HG02759 (cell line): ENCODE measurements at regions not wholly inside any gene's neighbourhood (a gene's known extent, or its start where the extent isn't known, plus 50 kb on each side); places are given as distances from the start of the nearest gene placed in this dataset.
"Not testable (repeated sequence)": the region's sequence is repeated elsewhere in the genome, so short reads cannot be mapped to it uniquely, and the experiment has no call there.

Experiments
- ATAC-seq: cut with Tn5 transposase; IDR thresholded peaks from one replicate; pipeline ENCODE4 v1.9.1; 2021; ENCODE audit warnings: mild to moderate bottlenecking, moderate library complexity; ENCODE audit not compliant: unreplicated experiment

DNA sequence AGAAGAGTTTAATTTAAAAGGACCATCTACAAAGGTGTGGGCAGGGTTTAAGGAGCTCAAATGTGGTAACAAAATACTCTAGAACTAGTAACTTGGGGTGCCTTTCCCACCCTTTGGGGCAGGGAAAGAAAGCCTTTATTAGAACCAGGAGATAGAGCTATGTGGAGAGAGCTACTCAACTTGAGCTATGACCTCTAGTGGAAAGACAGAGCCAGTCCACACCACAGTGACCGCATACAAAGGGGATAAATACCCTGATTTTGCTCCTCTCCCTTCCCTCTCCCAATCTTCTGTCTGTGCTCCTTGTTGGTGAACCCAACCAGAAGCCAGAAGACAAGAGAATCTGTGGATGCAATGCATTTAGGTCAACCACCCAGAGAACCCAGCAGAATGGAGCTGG lies 54.4 kb upstream of the JAK1 start:
- no peak for ATAC-seq

DNA sequence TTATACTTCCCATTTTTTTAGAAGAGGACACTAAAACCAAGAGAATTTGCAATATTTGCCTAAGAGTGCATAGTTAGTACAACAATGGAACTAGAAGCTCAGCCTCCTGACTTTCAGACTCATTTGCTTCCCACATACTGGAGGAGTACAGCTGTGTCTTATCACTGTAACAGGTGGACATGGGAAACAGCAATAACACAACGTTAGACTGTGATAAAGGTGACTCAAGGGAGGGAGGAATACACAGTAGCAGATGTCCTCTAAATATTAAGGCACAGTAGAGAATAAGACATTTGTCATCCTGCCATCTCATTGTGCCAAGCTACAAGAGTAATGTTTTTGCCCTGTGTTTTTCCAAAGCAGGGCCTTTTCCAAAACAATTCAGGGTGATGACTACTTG lies 55.4 kb upstream of the JAK1 start:
- ATAC-seq, result no peak

DNA sequence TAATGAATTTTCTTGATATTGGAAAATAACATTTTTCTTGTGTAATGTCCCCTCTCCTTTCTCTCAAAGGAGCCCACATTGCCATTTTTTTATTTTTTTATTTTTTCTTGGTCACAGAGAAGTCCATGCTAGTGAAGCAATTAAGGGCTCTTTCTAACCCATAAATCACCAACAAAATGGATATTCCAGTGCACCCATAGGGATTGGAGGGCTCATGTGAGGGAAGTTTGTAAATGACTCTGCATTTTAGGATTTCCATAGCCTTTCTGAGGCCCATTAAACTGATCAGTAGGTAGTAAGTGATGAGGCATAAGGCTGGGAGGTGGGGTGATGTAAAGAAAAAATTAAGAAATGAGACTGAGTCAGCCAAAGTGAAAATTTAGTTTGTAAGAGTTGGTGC lies 55.9 kb upstream of the JAK1 start:
- ATAC-seq, result no peak

DNA sequence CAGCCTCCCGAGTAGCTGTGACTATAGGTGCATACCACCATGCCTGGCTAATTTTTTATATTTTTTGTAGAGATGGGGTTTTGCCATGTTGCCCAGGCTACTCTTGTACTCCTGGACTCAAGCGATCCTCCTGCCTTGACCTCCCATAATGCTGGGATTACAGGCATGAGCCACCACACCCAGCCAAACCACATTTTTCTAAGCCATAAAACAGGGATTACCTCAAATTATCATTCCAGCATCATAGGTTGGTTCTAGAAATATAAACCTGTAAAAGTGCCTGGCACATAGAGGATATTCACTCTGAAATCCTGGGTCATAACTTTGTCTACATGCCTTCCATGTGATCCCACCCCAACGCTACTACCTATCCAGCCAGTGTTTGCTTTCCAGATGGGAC lies 59.4 kb upstream of the JAK1 start:
- no peak for ATAC-seq

DNA sequence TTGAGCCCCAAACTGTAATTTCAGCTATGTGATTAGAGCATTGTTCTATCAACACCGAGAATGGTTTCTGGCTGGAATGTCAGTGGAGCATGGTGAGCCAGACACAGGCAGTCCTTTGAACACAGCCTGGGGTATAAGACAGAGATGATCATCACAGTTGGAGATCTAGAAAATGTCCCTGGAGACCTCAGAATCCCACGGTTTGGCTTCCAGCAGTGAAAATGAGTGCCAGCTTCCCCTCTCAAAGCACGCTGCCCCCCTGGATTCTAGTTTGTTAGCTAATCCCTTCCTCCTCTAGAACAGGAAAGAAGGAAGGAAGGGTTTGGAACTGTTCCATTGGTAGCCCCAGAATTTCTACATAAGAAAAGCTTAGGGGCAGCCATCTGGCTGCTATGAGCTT lies 59.9 kb upstream of the JAK1 start:
- ATAC-seq, result no peak

DNA sequence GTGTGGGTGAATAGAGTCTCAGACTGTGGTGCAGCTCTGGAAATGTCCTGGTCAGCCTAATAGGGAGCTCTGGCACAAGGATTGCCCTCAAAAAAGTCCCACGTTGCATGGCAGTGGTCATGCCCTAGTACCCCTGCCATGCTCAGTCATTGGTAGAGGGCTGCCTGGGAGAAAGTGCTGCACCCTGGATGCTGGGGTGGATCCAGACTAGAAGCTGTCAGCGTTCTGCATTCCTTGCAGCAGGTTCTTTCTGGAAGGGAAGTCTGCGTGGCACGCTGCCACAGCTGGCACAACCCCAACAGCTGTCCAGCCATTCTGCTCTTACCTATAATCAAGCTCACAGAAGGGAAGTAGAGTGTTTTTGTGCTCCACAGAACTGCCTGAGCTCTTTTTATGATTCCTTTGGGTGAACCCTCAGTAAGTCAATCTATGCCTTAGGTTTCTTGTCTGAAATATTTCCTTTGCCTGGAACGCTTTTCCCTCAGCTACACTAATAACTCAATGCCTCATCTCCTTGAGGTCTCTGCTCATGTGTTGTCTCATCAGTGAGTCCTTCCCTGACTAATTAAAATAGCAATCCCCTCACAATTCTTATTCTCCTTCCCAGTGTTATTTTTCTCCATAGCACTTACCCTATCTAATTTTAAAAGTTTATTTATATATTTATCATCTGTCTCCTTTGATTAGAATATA lies 61.5 kb upstream of the JAK1 start:
- ATAC-seq, result no peak

DNA sequence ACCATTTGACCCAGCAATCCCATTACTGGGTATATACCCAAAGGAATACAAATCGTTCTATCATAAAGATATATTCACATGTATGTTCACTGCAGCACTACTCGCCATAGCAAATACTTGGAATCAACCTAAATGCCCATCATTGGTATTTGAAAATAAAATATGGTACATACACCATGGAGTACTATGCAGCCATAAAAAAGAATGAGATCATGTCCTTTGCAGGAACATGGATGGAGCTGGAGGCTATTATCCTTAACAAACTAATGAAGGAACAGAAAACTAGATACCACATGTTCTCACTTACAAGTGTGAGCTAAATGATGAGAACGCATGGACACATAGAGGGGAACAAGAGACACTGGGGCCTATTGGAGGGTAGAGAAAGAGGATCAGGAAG lies 63.1 kb upstream of the JAK1 start:
- not testable (repeated sequence) for ATAC-seq

DNA sequence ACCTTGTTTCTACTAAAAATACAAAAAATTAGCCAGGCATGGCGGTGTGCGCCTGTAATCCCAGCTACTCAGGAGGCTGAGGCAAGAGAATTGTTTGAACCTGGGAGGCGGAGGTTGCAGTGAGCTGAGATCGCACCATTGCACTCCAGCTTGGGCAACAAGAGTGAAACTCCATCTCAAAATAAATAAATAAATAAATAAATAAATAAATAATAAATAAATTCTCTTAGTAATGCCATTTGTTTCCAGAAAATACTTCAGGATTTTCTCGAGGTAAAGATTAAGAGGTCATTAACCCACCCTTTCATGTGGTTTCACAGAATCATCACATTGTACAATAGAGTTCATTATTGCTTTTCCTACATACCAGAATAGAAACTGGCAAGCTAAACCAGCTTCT lies 68.5 kb upstream of the JAK1 start:
- ATAC-seq, result not testable (repeated sequence)

DNA sequence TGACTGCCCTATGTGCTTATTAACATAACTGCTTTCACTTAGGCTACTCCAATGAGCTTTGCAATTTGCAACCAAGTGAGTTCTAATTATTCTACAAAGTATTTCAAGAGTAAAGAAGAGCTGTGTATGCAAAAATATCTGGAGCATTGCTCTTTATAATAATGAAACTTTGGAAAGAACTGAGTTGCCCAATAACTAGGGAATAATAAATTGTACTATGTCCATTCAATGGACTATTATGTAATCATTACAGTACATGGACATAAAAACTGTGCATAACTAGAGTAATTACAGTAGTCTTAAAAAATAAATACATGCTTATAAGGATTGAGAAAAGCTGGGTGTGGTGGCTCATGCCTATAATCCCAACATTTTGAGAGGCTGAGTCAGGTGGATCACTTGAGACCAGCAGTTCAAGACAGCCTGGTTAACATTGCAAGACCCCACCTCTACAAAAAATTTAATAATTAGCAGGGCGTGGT lies 70.3 kb upstream of the JAK1 start:
- ATAC-seq, result no peak

DNA sequence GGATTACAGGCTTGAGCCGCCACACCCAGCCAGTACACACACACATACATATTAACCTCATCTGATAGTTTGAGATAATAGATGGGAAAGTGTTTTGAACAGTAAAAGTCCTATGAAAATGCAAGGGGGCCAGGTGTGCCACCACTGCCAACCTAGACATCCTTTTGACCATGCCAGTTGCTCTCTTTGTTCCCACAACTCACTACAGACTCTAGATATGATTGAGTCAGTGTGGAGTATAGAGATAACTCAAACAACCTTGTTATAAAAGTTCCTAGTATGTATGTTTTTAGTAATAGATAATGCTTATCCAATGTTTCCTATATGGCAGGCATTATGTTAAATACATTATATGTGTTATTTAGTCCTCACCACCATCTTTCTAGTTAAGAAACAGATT lies 72.7 kb upstream of the JAK1 start:
- no peak for ATAC-seq

DNA sequence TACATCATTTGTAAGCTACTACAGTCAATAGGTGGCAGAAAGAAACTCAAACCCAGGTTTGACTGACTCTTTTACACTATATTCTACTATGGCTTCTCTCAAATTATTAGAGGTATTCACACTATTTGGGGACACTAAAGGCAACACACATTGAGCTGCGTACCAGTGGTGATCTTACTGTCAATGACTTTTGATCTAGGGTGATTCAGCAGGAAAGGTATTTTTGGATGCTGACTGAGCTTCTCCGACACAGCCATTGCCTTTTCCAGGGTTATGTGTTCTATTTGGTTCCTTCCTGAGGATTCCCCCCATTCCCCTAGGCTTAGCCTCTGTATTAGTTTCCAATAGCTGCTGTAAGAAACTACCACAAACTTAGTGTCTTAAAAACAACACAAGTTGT lies 73.2 kb upstream of the JAK1 start:
- ATAC-seq, result no peak

DNA sequence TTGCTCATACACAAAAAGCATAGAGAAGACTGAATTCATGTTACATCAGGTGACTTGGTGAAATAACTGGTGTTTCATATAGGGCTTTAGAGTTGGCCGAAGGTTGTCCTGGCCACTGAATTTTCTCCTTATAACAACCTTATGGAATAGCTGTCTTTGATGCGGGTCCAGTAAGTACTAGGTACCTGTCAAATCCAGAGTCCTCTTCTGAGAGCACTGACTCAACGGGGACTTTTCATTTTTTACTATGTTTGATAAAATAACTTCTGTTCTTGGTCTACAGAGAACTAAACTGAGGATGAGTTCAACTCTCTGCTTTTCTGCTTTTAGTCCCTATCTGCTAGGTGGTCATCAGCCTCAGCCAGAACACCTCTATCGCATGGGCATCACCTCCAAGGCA lies 76.1 kb upstream of the JAK1 start:
- ATAC-seq, result no peak

DNA sequence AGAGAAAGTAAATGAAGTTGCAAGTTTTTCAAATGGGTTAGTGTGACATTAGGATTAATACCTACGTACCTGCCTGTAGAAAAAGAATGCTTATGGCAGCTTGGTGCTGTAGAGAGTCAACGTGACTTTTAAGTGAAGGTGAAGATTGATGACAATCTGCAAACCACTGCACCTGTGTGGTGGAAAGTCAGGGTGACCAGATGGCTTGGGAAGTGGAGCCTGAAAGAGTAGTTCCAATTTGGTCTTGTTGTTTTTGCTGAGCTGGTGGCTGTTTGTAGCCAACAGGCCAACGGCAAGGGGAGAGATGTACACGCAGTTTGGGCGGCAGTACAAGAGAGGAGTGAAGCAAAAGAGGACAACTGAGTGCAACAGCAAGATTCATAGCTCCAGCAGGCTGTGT lies 78.1 kb upstream of the JAK1 start:
- ATAC-seq, result no peak

DNA sequence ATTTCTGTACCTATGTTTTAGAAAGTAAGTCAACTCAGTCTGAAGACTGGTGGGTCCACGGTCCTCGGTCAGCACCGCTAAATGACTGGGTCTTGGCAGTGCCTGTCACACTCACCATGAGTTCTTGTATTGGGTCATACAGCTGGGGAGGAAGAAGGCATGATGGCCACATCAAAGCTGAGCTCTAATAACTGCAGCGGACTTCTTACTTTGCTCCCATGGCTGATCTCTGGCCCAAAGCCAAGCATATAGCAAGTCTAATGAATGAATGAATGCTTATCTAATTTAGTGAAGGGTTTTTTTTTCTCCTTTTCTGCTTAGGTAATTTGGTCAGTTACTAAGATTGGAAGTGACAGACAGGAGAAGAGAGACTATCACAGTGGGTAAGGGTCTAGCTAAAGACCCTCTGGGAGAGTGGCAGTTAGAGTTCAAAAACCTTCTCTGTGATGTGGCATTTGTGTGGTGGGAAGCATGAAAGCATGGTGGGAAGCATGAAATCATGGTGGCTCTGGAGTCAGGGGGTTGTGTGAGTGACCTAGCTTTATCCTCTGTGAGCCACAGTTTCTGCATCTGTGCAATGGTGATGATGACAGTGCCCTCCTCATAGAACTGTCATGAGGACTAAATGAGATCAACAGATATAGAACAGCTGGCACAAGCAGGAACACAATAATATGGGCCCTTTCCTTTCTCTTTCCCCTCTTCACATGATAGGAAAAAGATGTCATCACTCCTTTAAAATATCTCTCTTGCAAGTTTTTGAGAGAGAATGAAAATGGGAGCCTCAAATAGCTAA lies 78.9 kb upstream of the JAK1 start:
- no peak for ATAC-seq

DNA sequence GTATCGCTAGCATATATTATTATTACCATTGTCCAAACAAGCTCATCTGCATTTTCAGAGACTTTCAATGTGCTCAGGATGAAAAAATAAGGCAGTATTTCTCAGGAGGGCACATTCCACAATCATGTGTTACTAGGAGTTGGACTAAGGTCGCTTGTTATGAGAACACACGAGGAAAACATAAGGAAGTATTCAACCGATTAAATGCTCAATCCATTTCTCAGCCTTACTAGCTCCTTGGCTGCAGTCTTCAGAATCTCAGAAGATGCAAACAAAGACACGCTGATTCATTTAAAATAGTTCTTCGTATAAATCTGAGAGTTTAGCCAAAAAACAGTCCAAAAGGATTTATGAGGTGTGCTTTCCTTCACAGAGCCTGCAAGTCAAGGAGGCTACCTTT lies 82.0 kb upstream of the JAK1 start:
- ATAC-seq, result no peak

DNA sequence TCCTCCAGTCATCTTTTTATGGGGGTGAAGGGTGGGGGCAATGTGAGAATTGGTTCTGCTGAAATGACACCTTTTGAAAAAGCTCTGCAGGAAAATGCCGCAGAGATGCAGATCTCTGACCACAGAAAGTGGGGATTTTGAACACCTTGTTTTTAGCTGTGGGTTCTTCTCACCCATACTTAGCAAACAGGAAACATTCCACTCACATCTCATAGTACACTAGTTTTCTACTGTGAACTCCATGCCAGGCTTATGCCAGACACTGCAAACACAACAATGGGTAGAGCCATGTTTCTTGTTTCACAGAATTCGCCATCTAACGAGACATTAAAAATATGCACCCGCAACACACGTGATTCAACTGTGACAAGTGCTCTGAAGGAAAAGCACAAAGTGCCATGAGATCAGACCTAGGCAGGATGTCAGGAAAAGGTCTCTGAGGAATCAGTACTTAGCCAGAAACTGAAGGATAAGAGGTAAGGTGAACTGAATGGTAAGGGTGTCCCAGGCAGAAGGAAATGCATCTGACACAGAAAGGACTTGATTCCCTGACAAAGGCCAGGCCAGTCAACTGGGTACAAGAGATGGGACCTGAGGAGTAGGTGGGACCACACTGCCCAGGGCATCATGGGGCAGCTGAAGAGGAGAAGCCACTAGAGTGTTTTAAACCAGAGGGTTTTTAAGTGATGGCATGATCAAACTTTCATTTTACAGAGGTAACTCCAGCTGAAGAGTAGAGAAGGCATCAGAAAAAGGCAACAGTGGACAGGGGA lies 83.8 kb upstream of the JAK1 start:
- no peak for ATAC-seq

DNA sequence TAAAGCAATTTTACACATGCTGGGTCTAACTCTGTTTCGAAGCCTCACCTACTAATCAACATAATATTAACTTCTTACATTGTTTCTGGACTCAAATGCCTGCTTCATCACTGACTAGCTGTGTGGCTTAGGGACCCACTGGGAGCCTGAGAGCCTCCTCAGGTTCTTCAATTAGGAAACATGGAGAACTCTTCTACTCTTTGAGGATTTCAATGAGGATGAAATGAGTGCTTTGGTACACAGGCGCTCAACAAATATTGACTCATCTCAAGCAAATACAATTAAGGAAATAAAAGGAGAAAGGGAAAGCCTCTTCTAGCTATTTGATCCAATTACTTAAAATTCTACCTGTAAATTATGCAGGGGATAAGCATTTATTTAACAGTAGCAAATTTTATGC lies 84.4 kb upstream of the JAK1 start:
- ATAC-seq, result no peak

DNA sequence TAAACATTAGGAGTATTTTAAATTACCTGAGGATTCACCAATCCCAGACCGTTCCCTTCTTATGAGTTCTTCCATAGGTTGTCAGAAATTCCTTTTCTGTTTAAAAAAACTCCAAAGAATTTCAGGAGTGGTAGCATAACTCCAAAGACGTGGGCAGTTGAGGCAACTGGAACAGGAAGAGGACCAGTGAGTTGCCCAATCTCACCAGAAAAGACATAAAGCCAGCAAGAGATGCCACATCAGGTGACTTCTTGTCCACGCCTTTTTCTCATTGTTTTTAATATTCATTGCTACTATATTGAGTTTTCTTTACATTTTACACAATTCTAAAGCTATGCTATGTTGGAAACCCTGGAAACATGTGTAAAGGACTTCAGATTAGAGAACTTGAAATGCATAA lies 88.1 kb upstream of the JAK1 start:
- ATAC-seq, result no peak

DNA sequence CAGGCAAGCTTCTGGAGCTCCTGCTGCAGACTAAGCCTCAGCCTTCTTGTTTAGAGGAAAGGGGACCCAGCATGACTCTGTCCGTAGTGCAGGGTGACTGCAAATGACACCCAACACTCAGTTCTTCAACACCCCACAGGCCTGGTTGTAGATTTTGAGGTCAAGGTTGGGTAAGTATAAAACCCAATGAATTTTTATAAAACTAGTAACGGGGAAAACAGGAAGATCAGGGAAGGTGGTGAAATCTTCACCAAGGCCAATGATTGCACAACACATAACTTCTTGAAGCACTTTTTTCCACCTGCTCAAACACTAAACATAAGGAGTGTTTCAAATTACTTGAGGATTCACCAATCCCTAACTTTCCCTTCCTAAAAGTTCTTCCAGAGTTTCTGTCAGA lies 89.4 kb upstream of the JAK1 start:
- ATAC-seq, result no peak

DNA sequence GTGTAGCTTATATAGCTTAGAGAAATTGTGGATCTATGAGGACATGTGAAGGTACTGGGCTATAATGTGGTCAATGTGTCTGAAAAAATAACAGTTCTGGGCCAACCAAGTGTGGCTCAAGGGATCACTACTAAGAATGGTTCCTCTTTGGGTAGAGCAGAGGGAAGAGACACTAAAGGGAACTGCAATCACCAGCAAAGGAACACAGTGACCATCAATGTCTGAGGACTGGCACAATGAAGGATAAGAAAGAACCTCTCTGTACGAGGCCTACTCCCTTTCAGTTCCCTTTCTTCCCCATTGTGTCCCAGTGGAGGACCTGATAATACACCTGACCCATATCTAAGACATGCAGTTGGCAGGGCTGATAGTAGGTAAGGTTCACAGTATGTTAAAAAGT lies 89.9 kb upstream of the JAK1 start:
- no peak for ATAC-seq

DNA sequence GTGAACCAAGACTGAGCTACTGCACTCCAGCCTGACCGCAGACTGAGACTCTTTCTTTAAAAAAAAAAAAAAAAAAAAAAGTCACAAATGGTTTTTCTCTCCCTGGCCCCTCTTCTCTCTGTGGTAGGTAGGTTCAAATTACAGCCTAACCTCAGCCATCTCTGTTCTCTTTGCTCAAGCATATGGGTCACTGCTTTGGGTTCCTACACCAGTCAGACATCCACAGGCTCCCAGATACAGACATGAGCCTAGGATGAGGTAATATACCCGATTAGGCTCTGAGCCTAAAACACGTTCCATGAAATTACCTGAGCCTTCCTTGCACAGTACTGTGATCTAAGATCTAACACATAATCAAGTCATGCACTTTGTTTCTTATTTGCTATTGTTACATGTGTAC lies 90.5 kb upstream of the JAK1 start:
- ATAC-seq, result no peak
